ENCODE measurements at regions not wholly inside any gene's neighbourhood (a gene's known extent, or its start where the extent isn't known, plus 50 kb on each side); places are given as distances from the start of the nearest gene placed in this dataset.

- TF ChIP-seq Cebpa-rat (IDR thresholded peaks at IDR 0.05): no peak
- no peaks in the 10 kb centered on the region for H3K9me3 ChIP-seq
Measured at GRCh38 chr5:2307631-2308030, 424.9 kb upstream of the IRX4 start.

GRCh38 chr5:2306711-2307110, 424.0 kb upstream of the IRX4 start:
- Histone ChIP-seq H3K9ac (no peak overlapping the region), H3K36me3 (no peaks in the 10 kb centered on the region), H3K4me3 (no peak overlapping the region), H3K27ac (no peak overlapping the region), H3K4me2 (no peak overlapping the region), H4K20me1 (no peaks in the 10 kb centered on the region), H3K4me1 (0 out of 2 replicates have a peak, but pooled peaks cover 4% of the 10 kb centered on the region), H3K9me3 (no peaks in the 10 kb centered on the region), H3K27me3 (no peaks in the 10 kb centered on the region)
- no peak for TF ChIP-seq Cebpa-rat (IDR thresholded peaks at IDR 0.05)

More at GRCh38 chr5:2307631-2308030, 424.9 kb upstream of the IRX4 start:
- H3K36me3 ChIP-seq: no peaks in the 10 kb centered on the region
- H3K4me3 ChIP-seq: no peak overlapping the region
- no peak overlapping the region for H3K27ac ChIP-seq
- H3K4me2 ChIP-seq: no peak overlapping the region
- no peaks in the 10 kb centered on the region for H4K20me1 ChIP-seq
- H3K9ac ChIP-seq: no peak overlapping the region
- H3K27me3 ChIP-seq: no peaks in the 10 kb centered on the region
- H3K4me1 ChIP-seq: 0 out of 2 replicates have a peak, but pooled peaks cover 4% of the 10 kb centered on the region

- H4K20me1 ChIP-seq: no peaks in the 10 kb centered on the region
- H3K9ac ChIP-seq: no peak overlapping the region
- H3K36me3 ChIP-seq: no peaks in the 10 kb centered on the region
- H3K4me3 ChIP-seq: no peak overlapping the region
- H3K9me3 ChIP-seq: no peaks in the 10 kb centered on the region
- H3K4me1 ChIP-seq: 0 out of 2 replicates have a peak, but pooled peaks cover 4% of the 10 kb centered on the region
- H3K4me2 ChIP-seq: no peak overlapping the region
- H3K27me3 ChIP-seq: no peaks in the 10 kb centered on the region
- TF ChIP-seq Cebpa-rat (IDR thresholded peaks at IDR 0.05): no peak
- H3K27ac ChIP-seq: no peak overlapping the region
Measured at GRCh38 chr5:2303431-2304100, 420.8 kb upstream of the IRX4 start.

DNA sequence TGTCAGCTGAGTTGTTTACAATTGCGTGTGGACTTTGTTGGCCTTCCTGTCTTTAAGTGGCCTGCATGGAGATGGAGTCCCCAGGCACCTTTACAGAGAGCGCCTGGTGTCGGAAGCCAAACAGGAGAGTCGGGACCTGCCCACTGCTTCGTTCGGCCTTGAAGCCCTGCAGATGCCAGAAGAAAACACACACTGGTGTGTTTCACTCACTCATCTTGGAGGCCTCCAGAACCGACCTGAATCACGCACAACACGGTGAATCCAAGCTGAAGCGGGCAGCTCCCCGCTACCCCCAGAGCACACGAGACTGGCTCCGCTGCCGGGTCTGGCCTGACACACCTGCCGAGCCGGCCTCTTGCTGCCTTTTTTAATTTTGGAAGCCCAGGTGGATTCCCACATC, 419.4 kb upstream of the IRX4 start:
- Histone ChIP-seq H3K27ac (no peak overlapping the region), H3K9ac (no peak overlapping the region), H3K27me3 (no peaks in the 10 kb centered on the region), H3K36me3 (no peaks in the 10 kb centered on the region), H3K4me2 (no peak overlapping the region), H3K9me3 (no peaks in the 10 kb centered on the region), H3K4me3 (no peak overlapping the region), H3K4me1 (0 out of 2 replicates have a peak, but pooled peaks cover 4% of the 10 kb centered on the region), H4K20me1 (no peaks in the 10 kb centered on the region)
- TF ChIP-seq Cebpa-rat (IDR thresholded peaks at IDR 0.05): no peak

DNA sequence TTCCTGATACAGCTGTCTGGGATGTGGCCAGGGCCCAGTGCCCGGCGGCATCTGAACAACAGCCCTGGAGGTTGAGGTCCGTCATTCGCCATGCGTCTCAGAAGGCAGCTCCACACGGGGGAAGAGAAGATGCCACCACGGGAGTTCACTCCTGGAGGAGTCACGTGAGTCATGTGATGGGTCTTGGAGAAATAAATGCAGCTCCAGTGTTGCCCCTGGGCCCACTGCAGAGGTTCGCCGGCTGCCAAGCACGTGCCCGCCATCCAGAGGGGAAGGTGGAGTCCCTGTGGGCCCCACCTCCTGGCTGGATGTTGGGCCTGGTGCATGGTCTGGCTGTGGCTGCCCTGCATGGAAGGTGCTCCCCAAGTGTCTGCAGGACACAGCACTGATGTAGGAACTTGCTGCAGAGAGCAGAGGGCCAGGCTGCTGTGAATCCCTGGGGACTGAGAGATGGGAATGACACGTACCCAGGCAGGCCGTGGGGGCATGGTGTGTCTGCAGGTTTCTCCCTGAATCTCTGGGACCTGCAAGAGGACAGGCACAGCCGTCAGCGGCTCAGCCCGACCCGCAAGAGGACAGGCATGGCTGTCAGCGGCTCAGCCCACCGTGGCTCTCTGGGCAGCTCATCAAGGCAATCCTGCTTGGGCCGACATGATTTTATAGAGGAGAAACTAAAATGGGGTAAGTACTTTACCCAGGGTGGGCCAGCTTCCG, 418.3 kb upstream of the IRX4 start:
- H4K20me1 ChIP-seq: no peaks in the 10 kb centered on the region
- no peak overlapping the region for H3K9ac ChIP-seq
- no peak for TF ChIP-seq Cebpa-rat (IDR thresholded peaks at IDR 0.05)
- no peak overlapping the region for H3K4me2 ChIP-seq
- no peaks in the 10 kb centered on the region for H3K36me3 ChIP-seq
- 0 out of 2 replicates have a peak, but pooled peaks cover 4% of the 10 kb centered on the region for H3K4me1 ChIP-seq
- H3K27ac ChIP-seq: no peak overlapping the region
- H3K27me3 ChIP-seq: no peaks in the 10 kb centered on the region
- no peak overlapping the region for H3K4me3 ChIP-seq
- H3K9me3 ChIP-seq: no peaks in the 10 kb centered on the region

GRCh38 chr5:2300421-2300820, 417.7 kb upstream of the IRX4 start:
- peak overlapping the region; percentile 8; the same call in 1 of the 2 replicates for H3K27ac ChIP-seq
- no peak overlapping the region for H3K4me2 ChIP-seq
- no peak overlapping the region for H3K4me3 ChIP-seq
- H4K20me1 ChIP-seq: no peaks in the 10 kb centered on the region
- no peak for TF ChIP-seq Cebpa-rat (IDR thresholded peaks at IDR 0.05)
- no peaks in the 10 kb centered on the region for H3K27me3 ChIP-seq
- 0 out of 2 replicates have a peak, but pooled peaks cover 4% of the 10 kb centered on the region for H3K4me1 ChIP-seq
- no peak overlapping the region for H3K9ac ChIP-seq
- no peaks in the 10 kb centered on the region for H3K36me3 ChIP-seq
- H3K9me3 ChIP-seq: no peaks in the 10 kb centered on the region

DNA sequence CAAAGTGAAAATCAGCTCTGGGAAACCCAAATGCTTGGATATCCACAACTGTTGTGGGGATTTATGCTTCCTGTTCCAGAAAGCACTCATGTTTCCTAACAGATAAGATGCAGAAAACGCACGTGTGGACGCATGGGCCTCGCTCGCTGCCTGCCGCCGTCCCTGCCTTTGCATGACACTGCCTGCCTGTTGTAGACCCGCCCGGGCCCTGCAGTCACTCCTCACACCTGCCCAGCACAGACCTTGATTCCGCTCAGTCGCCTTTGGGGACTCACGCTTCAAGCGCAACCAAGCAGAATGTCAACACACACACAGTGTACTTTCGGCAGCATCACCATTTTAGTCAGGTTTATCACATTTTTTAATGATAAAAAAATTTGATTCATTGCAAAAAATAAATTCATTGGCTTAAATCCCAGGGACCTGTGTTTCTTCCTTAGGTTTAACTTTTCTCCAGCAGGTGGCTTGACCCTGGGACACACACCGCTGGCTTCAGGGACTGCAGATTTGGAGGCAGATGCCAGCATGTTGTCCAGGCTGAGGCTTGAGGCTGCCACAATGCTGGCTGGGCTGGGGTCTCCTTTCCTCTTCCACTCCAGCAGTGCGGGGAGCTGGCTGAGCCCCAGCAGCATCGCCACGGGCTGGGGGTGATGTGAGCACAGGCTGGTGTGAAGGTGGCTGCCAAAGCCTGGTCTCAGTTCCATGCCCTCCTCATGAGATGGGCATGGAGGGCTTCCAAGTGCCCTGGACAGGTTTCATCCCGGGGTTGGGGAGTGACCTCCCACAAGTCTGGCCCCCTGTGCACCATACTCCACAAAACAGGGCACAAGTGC, 416.9 kb upstream of the IRX4 start:
- Histone ChIP-seq H3K9ac (no peak overlapping the region), H3K4me1 (0 out of 2 replicates have a peak, but pooled peaks cover under 1% of the 10 kb centered on the region), H3K27me3 (no peaks in the 10 kb centered on the region), H3K36me3 (no peaks in the 10 kb centered on the region), H3K27ac (no peak overlapping the region), H3K9me3 (no peaks in the 10 kb centered on the region), H3K4me3 (no peak overlapping the region), H4K20me1 (no peaks in the 10 kb centered on the region), H3K4me2 (no peak overlapping the region)
- no peak for TF ChIP-seq Cebpa-rat (IDR thresholded peaks at IDR 0.05)

DNA sequence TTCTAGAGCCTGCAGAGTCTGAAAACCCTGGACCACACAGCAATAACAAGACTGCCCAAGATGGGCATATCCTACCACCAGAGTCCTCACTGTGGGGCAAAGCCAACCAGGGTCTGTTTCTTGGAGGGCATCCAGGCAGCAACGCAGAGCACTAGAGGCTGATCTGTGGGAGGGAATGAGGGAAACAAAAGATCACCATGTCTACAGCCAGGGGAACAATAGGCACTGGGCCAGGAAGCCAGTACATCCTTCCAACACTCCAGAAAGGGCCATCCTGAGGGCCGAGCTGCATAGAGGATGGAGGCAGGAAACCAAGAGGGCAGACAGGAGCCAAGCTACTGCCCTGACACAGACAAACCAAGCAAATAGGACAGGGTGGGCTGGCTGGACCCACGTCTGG, 416.1 kb upstream of the IRX4 start:
- H3K4me2 ChIP-seq: no peak overlapping the region
- no peak overlapping the region for H3K27ac ChIP-seq
- no peak for TF ChIP-seq Cebpa-rat (IDR thresholded peaks at IDR 0.05)
- no peak overlapping the region for H3K4me3 ChIP-seq
- H3K9ac ChIP-seq: no peak overlapping the region
- no peaks in the 10 kb centered on the region for H3K4me1 ChIP-seq
- no peaks in the 10 kb centered on the region for H4K20me1 ChIP-seq
- 0 out of 2 replicates have a peak, but pooled peaks cover under 1% of the 10 kb centered on the region for H3K9me3 ChIP-seq
- H3K36me3 ChIP-seq: no peaks in the 10 kb centered on the region
- no peaks in the 10 kb centered on the region for H3K27me3 ChIP-seq

GRCh38 chr5:2297991-2298390, 415.3 kb upstream of the IRX4 start:
- H4K20me1 ChIP-seq: no peaks in the 10 kb centered on the region
- no peak overlapping the region for H3K9ac ChIP-seq
- no peak overlapping the region for H3K4me2 ChIP-seq
- H3K9me3 ChIP-seq: peaks cover 8% of the 10 kb centered on the region; the same call in 1 of the 2 replicates
- H3K4me3 ChIP-seq: no peak overlapping the region
- TF ChIP-seq Cebpa-rat (IDR thresholded peaks at IDR 0.05): no peak
- H3K27me3 ChIP-seq: no peaks in the 10 kb centered on the region
- H3K4me1 ChIP-seq: no peaks in the 10 kb centered on the region
- H3K36me3 ChIP-seq: no peaks in the 10 kb centered on the region
- H3K27ac ChIP-seq: no peak overlapping the region
